ENCODE measurements at regions not wholly inside any gene's neighbourhood (a gene's known extent, or its start where the extent isn't known, plus 50 kb on each side); places are given as distances from the start of the nearest gene placed in this dataset.
A peak's percentile ranks its signal among the peaks of the same experiment; 100 is the strongest.
"Not testable (repeated sequence)": the region's sequence is repeated elsewhere in the genome, so short reads cannot be mapped to it uniquely, and the experiment has no call there.

GRCh38 chrX:46330513-46330912, 214.7 kb downstream of the ZNF674 start:
- FAIRE-seq (no peak), DNase-seq (ENCODE audit: insufficient read length, low spot score) (no peak)
- no peak for TF ChIP-seq POLR2A (IDR thresholded peaks at IDR 0.05; ENCODE audit: low read depth, low read length)

DNA sequence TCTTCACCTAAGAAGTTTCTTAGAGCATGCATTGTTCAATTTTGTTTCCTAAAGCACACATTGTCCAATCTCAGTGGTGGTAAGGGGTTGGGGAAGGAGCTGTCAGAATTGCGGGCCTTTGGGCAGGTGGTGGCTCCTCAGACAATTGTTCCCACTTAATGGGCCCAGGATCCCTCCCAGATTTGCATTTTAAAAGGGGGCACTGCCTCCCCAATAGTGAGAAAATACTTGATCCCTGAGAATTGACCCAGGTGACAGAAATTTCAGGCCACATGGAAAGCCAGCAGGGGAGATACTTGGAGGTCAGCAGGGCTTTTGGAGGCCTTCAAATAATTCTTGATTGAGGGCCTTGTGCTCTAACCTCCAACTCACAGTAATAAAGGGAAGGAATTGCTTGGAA, 217.1 kb downstream of the ZNF674 start:
- DNase-seq (ENCODE audit: insufficient read length, low spot score) (no peak), FAIRE-seq (no peak)
- TF ChIP-seq POLR2A (IDR thresholded peaks at IDR 0.05; ENCODE audit: low read depth, low read length) = no peak

DNA sequence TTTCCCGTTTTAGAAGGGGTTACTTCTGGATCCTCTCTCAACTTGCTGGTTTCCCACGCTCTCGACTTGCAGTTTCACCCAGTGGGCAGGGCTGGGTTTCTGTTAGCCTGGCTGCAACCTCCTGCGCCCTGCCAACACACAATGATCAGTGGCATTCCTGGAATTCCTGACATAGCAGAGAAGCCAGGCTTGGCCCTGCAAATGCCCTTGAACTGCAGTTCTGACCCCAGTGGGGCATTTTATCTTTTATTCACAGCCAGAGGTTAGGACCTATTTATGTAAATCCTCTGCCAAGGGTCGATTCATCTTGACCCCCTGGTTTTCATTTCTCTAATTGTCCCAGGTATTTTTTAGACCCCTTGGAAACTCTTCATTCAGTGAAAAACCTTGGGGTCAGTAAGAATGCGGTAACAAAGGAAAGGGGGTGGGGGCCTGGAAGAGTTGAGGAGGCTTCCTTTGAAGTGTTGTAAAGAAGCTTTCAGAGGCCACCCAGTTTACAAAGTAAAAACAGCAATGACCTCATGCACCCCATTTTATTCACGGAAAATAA, 217.6 kb downstream of the ZNF674 start:
- TF ChIP-seq POLR2A (IDR thresholded peaks at IDR 0.05; ENCODE audit: low read depth, low read length) = no peak
- FAIRE-seq (no peak), DNase-seq (ENCODE audit: insufficient read length, low spot score) (no peak)

- no peak for FAIRE-seq
- TF ChIP-seq POLR2A (IDR thresholded peaks at IDR 0.05; ENCODE audit: low read depth, low read length) = no peak
- no peak for DNase-seq (ENCODE audit: insufficient read length, low spot score)
Measured at GRCh38 chrX:46326161-46326560, 219.1 kb downstream of the ZNF674 start.

DNA sequence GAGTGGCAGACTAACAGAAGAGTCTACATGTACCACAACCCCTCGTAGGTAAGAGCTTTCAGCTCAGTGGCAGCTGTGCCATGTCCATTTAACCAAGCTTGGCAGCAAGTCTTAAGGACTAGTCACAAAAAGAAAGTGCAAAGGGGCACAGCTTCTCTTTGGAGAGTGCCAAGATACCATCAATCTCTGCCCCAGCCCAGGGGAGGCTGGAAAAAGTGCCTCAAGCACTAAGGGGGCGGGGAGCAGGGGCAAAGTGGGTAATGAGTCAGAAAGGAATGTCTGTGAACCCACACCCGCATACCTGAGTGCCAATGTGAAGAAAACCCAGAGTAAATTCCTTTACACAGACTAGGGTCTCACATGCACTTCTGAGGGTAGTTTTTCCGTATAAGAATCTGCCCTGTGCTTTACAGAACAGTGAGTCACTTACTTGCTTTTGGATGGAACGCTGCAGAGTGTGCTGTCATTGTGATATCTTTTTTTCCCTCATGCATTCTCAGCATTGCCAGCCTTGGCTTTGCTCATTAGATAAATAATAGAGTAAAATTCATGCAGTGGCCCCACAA, 219.8 kb downstream of the ZNF674 start:
- peak; percentile 75 for FAIRE-seq
- TF ChIP-seq POLR2A (IDR thresholded peaks at IDR 0.05; ENCODE audit: low read depth, low read length) = no peak
- DNase-seq (ENCODE audit: insufficient read length, low spot score) = peak; percentile 6

- no peak for FAIRE-seq
- no peak for DNase-seq (ENCODE audit: insufficient read length, low spot score)
- TF ChIP-seq POLR2A (IDR thresholded peaks at IDR 0.05; ENCODE audit: low read depth, low read length) = no peak
Measured at GRCh38 chrX:46324166-46324565, 221.1 kb downstream of the ZNF674 start.

GRCh38 chrX:46322929-46323328, 222.3 kb downstream of the ZNF674 start:
- DNase-seq (ENCODE audit: insufficient read length, low spot score); FAIRE-seq: not testable (repeated sequence)

DNA sequence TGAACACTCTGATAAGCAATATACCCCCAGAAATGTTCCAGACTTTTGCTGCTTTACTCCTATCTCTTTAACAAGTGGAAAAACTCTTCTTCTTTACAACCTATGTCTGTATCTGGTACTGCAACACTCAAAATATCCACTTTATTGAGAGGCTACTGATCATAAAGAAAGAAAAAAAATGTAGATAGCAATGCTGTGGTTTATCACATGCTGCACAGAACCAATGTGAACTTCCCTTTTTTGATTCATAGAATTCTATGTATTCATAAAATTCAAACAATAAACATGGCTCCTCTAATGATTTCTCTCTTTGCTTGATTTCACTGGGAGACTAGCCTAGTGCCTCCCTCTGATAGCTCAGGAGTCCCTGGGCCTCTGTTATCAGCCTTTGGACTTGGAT, 223.5 kb downstream of the ZNF674 start:
- no peak for TF ChIP-seq POLR2A (IDR thresholded peaks at IDR 0.05; ENCODE audit: low read depth, low read length)
- no peak for FAIRE-seq
- DNase-seq (ENCODE audit: insufficient read length, low spot score) = no peak

DNA sequence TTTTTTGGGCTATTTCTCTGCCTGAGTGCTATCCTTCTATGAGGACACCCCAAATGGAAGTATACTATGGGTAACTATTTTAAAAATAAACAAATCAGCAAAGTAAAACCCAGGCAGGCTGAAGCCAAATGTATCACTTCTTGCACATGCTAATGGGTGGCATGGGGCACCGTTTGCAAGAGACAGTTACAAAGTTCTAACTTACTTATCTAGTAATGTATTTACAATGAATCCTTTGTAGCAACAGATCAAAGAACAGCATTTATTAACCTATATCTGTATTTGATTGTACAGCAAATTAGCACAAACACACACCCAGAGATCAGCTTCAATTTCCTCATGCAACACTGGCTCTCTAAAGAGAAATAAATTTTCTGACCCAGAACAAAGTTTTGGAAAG, 225.5 kb downstream of the ZNF674 start:
- no peak for FAIRE-seq

DNA sequence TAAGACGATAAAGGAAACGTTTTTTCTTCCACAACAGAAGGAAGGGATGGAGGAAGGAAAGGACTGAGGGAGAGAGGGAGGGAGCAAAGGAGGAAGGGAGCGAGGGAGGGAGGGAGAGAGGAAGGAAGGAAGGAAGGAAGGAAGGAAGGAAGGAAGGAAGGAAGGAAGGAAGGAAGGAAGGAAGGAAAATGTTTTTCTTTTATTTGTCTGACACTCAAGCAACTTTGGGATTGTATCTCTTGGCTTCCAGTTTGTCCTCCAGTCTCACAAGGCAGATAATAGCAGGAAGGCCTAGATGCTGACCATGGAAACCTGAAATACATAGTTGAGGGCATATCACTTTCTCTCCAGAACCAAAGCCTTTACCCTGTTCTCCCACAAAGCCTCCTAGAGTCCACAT, 226.7 kb downstream of the ZNF674 start:
- TF ChIP-seq POLR2A (IDR thresholded peaks at IDR 0.05; ENCODE audit: low read depth, low read length) = no peak
- DNase-seq (ENCODE audit: insufficient read length, low spot score) = no peak
- FAIRE-seq = no peak

More for the DNA sequence above, 225.5 kb downstream of the ZNF674 start:
- no peak for DNase-seq (ENCODE audit: insufficient read length, low spot score)
- TF ChIP-seq POLR2A (IDR thresholded peaks at IDR 0.05; ENCODE audit: low read depth, low read length) = no peak

DNA sequence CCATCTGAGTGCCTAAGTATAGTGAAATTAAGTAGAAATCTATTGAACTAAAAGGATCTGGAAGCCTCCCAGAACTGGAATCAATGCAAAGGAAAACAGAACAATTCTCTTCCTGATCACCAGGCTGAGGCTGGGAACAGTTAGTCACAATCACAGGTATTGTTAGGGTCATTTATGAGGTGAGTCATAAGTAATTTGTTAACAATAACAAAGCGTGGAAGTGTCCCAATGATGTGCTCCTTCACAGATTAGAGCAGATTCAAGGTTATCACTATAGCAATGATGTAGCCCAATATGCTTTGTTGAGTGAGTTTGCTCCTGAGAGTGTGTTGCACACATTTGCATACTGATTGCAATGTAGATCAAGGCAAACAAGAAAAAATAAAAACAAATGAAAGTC, 228.1 kb downstream of the ZNF674 start:
- TF ChIP-seq POLR2A (IDR thresholded peaks at IDR 0.05; ENCODE audit: low read depth, low read length) = no peak
- FAIRE-seq (no peak), DNase-seq (ENCODE audit: insufficient read length, low spot score) (no peak)

- FAIRE-seq (no peak), DNase-seq (ENCODE audit: insufficient read length, low spot score) (no peak)
- no peak for TF ChIP-seq POLR2A (IDR thresholded peaks at IDR 0.05; ENCODE audit: low read depth, low read length)
Measured at GRCh38 chrX:46311581-46312120, 233.6 kb downstream of the ZNF674 start.

- no peak for TF ChIP-seq POLR2A (IDR thresholded peaks at IDR 0.05; ENCODE audit: low read depth, low read length)
- FAIRE-seq = no peak
- DNase-seq (ENCODE audit: insufficient read length, low spot score) = no peak
Measured at GRCh38 chrX:46310815-46311497, 234.3 kb downstream of the ZNF674 start.

DNA sequence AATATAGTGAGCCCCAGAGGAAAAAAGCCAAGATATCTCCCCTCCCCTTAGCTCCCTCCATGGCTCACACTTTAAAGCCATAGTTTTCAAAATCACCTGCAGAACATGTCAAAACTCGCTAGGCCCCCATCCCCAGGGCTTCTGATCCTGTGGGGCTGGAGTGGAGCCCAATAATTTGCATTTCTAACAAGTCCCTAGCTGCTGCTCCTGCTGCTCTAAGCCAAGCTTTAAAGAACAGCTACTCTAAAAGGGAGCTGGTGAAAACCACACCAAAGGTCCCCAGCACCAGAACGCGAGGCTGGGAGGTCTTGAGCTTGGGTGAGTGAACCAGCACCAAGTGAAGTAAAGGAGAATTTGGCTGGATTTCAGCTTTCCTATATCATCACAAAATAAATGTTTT, 237.1 kb downstream of the ZNF674 start:
- no peak for FAIRE-seq
- no peak for DNase-seq (ENCODE audit: insufficient read length, low spot score)
- no peak for TF ChIP-seq POLR2A (IDR thresholded peaks at IDR 0.05; ENCODE audit: low read depth, low read length)

GRCh38 chrX:46306103-46306502, 239.1 kb downstream of the ZNF674 start:
- FAIRE-seq (no peak), DNase-seq (ENCODE audit: insufficient read length, low spot score) (no peak)
- TF ChIP-seq POLR2A (IDR thresholded peaks at IDR 0.05; ENCODE audit: low read depth, low read length) = no peak

All from H54 (cell line).